HG03196 (cell line): ENCODE measurements at regions not wholly inside any gene's neighbourhood (a gene's known extent, or its start where the extent isn't known, plus 50 kb on each side); places are given as distances from the start of the nearest gene placed in this dataset.

Source experiments
- ATAC-seq: cut with Tn5 transposase; IDR thresholded peaks from one replicate; pipeline ENCODE4 v1.9.1; 2021; ENCODE audit not compliant: unreplicated experiment

DNA sequence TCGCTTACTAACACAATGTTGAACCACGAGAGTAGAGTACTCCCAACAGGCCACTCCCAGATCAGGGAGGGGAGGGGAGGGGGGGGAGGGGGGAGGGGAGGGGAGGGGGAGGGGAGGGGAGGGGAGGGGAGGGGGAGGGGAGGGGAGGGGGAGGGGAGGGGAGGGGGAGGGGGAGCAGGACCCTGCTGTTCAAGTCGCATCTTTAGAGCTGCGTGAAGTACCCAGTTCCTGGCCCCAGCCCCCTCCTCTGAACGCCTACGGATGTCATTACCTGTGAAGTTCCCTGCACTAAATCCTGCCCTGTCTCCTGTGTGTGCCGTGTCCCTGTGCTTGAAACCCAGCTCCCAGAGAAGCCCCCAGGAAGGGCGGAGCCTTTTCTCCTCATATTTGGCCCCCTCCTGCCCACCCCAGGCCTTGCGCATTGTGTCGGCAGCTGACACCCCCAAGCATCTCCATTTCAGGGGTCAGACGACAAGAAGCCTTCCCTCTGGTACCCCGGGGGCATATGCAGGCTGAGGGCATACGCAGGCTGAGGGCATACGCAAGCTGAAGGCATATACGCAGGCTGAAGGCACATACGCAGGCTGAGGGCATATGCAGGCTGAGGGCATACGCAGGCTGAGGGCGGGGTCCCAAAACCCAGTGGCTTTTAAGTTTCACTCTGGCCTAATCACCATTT is 330.2 kb downstream of the C16orf95 start:
- no peak for ATAC-seq

DNA sequence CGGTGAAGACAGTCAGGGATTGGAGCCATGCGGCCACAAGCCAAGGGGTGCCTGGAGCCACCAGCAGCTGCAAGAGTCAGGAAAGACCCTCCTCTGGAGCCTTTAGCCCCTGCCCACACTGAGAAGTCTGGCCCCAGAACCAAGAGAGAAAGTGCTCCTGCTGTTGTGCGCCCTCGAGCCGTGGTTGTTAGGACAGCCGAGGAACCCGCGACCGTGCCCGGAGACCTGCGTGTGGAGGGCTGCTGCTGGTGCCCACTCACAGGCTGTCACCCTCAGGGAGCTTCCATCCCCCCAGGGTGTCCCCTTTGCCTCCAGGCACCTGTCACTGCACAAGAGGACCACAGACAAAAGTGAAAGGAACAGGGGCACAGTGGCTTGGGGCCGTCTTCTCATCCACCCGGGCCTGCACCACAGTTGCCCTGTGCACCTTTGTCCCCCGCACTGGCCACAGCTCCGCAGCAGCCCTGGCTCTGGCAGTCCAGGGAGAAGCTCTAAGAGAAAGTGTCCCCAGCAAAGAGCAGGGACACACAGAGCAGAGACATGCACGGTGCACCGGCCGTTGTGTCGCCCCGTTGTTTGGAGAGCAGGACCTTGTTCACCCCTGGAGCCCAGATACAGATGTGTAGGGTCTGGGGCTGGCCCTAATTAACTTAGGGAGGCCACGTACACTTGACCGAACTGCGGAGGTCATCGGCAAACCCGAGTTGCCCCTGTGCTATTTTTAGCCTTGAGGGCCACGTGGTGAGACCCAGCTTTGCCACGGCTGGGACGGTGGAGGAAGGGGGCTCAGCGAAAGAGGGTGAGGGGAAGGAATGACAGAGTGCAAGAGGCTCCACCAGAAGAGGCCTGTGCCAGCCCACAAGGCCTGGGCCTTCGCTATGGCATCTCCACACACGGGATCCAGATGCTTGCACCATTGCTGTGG is 329.2 kb downstream of the C16orf95 start:
- ATAC-seq: no peak

DNA sequence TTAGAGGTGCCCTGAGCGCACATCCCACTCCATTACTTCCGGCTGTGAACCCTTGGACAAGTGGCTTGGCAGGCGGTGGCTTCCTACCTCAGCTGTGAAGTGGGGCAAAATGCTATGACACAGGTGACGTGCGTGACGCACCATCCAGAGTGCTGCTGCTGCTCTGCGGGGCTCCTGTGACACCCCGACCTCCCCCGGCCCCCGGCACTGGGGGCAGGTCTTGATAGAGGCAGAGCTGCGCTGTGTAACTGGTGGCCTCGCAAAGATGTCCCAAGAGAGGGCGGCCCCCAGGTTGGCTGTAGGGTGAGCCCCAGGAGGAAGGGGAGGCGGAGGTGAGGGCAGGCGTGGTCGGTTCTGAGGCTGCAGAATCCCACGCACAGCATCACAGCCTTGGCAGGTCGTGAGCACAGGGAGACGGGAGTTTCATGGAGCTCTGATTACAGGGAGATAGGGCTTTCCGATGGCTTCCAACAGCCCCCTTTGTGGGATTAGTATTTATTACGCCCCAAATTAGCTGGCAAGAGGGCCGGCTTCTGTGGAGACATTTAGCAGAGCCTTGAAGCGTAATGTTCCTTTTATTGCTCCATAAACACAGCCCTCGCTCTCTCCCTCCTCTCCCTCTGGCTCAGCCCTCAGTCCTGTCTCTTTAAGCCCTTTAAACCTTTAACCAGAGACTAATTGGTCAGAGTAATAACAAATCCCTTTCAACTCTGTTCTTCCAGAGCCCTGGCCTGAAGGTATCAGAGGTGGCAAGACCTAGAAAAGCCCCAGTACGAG is 328.1 kb downstream of the C16orf95 start:
- no peak for ATAC-seq

DNA sequence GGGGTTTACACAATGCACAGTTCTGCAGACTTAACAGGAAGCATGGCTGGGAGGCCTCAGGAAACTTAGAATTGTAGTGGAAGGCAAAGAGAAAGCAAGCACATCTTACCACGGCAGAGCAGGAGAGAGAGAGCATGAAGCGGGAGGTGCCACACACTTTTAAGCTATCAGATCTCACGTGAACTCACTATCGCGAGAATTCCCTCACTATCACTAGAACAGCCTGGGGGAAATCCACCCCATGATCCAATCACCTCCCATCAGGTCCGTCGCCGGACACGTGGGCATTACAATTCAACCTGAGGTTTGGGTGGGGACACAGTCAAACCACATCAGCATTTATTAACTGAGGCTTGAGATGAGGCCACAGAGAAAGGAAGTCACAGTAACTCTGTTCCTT is 326.7 kb downstream of the C16orf95 start:
- ATAC-seq: no peak

DNA sequence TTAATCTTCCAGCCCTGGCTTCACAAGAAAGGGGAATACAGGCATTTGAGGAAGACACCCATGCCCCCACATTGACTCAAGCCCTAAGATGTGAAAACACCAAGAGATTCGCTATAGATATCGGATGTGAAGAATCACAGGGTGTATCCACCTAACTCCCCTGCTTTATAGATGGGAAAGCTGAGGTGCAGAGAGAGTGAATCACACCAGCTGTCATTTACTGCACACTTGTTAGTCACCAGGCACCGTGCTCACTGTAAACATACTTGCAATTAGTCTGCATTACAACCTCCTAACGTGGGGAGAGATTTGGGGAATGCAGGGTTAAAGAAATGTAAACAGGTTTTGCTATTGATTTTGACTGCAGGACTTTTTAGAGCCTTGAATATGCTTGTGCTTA is 325.5 kb downstream of the C16orf95 start:
- ATAC-seq: no peak

DNA sequence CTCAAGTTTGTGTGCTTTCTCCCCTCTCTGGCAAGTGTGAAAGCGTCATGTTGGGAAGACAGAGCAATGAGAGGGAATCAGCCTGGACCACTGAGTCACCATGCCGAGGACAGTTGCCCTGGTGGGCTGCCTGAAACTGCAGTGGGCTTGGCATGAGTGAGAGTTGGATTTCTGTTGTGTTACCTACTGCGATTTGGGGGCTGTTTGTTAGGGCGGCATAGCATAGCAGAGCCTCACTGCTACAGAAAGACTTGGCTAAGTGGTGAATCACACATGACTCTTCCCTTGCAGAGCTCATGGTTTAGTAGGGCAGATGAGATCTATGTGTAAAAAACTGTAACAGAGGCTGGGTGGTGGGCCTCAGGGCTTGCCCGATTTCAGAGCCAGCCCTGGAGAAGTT is 324.6 kb downstream of the C16orf95 start:
- ATAC-seq: no peak

DNA sequence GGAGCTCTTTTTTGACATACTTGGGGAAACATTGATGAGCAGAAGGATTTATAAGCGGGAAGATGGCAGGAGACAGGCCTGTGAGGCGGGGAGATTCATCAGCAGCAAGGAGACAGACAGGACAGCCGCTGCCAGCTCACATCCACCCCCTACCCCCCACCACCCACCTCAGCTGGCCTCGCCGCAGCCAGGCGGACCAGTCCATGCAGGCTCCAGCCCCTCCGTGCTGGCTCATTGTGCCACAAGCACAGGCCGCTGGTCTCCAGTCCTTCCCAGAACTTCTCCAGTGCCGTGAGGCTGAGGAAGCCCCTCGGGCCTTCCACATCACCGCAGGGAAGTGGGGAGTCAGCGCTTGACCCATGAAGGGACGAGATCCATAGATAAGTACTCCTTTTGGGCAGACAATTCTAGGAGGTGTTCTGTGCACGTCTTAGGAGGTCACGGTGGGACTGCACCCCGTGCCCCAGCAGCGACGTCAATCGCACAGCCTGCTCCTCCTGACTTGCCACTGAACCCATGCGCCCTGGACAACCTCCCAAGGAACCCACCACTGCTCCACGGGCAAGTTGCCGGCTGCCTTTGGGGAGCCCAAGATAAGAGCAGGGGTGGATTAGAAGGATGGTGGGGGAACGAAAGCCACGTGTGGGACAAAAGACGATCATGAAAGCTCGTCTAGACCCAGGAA is 323.6 kb downstream of the C16orf95 start:
- ATAC-seq: no peak

DNA sequence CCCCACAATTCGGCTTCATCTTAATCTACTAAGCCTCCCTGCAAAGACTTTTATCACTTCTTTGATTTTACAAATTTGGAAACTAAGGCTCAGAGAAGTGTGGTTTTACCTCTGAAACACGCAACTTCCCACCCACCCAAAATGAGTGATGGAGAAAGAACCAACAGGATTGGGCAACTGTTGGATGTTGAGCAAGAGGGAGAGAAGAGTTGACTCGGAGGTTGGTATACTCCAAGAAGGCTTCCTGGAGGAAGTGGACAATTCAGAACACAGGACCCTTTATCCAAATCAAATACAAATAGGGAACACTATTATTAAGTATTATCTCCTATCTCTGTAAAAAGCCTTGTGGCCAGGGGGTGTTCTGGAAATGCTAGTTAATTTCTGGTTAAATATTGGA is 323.0 kb downstream of the C16orf95 start:
- no peak for ATAC-seq

DNA sequence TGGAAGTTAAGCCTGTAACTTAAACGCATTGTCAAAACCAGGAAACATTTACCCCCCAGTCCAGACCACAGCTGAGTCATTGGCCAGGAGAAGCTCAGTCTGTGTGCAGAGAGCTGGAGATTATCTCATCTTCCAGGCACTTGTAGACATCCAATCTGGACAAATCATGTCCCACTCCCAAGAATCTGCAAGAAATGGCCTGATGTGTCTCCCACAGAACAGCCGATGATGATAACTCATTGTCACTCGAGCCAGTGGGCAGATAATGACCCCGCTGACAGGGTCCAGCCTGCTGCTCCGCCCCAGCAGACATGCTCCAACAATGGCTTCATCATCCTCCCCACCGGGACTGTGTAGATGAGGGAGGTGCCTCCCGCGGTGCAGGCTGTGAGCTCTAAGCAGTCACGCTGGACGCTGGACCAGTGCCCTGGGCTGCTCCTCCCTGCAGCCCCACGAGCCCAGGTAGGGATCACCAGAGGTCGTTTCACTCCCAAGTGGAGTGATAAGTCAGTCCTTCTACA is 322.5 kb downstream of the C16orf95 start:
- ATAC-seq: no peak

DNA sequence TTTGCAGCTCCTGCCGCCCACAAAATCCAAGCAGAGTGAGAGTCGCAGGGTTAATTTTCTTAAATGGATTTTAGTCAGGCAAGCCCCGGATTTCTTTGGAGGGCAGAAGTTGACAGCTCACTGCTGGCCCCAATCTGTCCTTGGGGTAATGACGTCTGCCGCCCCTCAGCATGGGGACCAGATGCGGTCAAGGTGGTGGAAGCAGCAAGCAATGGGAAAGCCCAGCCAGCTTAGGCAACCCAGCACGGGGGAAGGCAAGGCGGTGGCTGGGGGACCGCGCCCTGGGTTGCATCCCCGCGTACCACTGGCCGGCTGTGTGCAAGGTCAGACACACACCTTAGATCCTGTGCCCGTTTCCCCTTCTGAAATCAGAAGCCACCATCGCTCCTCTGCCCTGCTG is 321.7 kb downstream of the C16orf95 start:
- ATAC-seq: no peak

DNA sequence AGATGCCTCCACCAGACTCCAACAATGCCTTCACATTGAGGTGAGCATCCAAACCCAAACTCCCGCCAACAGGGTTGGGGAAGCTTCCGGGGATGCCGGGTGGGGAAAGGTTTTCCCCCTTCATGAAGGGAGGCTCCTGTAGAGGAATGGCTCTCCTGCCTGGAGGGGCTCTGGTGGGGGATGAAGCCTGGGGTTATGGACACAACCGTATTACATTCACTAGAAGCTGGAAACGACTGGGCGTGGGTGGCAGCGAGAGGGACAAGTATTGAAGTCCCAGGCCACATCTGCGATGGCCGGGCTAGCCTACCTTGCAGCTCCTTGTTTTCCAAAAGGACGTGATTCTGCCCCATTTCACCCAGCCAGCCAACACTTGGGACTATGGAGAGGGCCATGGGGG is 321.1 kb downstream of the C16orf95 start:
- no peak for ATAC-seq

DNA sequence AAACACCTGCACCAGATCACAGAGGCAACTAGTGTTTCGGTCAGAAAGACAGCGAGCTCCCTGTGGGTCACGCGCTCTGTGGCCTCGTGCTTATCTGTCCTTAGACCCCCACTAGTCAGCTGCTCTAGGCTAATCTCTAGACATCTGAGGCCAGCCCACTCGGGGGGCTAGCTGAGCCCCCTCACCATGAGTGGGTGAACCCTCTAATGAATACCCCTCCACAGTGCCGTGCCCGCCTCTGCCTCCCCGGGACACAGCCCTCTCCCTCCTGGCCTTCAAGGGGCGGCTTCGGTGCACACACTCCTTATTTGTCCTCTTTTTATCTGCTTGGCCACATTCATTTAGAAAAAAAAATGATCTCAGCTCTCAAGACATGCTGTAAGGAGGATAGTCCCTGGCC is 320.1 kb downstream of the C16orf95 start:
- ATAC-seq: no peak

DNA sequence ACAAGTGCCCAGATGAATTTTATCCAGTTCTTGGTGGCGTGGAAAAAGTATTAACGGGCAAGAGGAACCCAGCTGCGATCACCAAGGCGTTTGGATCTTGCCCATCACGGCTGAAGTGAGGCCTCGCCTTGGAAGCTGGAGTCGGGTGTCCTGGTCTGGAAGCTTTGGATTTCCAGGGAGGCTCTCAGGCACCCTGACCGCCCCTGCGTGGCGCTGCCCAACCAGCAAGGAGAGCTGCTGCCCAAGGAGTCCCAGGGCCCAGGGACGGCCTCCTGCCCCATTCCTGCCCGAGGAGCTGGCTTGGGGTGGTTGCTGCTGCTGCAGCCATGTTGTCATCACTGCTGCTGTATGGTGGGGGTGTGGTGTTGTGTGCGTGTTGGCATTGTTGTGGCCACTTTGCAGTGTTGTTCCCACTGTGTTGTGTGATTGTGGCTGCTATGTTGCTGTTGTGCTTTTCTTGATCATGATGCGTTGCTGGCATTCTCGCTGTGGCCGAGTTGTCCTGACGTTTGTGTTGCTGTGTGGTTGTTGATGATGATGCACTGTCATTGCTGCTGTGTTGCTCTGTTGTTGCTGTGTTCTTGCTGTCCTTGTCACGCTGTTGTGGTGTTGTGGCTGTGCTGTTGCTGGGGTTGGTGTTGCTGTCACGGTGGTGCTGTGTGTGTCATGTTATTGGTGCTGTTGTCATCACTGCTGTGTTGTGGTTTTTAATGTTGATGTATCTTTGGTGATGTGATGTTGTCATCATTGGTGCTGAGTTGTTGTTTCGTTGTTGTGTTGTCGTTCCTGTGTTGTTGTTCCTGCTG is 318.8 kb downstream of the C16orf95 start:
- ATAC-seq: no peak

DNA sequence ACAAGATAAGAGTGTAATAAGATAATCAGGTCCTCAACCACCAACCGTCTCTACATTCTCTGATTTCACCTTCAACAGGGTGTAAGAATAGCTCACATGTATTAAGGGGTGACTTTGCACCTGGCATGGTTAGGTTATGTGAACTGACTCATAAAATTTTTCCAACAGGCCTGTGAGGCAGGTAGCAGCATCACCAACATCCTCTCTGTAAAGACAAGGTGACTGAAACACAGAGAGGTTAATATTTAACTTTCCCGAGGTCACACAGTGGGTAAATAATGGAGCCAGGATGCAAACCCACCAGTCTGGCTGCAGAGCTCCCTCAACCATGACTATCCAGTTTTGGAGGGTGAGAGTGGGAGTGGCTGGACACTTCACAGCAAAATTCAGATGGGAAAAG is 317.2 kb downstream of the C16orf95 start:
- no peak for ATAC-seq

DNA sequence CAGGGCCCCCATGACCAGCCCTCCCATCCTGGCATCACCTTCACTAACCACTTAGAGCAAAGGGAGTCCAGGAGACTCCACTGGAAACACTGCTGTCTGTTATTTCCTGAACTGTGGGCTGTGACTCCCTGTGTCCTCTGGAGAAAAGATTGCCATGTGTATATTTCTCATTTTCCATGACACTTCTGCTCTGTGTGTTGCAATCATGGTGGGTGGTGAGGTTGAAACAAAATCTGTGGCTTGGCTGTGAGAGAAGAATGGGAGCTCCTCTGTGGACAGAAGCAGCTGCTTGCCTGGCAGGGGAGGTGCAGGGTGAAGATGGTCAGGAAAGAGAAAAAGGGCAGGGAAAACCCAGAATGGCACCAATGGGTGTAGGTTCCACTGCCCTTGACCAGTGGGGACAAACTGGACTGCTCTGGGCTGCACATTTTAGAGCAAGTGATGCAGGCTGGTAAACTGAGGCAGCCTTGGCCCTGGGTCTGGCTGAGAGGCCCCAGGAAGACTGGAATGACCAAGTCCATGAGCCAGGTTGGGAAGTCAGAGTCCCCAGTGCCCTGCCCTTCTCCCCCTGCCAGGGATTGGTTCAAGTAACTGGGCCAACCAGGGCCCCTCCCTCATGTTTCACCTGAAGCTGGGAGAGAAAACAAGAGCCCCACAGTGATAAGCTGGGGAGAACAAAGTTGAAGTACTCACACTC is 314.3 kb downstream of the C16orf95 start:
- no peak for ATAC-seq

DNA sequence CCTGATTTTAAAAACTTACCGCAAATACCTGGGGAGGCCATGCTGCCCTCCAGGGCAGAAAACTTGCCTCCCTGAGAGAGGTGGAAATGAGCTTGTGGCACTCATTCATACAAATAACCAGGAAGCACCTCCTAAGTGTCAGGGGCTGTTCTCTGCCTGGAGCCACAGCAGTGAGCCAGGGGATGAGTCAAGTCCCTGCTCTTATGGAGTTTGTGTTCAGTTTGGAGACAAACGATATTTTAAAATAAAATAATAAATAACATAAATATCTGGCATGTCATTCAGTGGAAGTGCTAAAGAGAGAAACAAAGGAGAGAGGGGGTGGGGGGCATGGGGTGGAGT is 313.8 kb downstream of the C16orf95 start:
- no peak for ATAC-seq

DNA sequence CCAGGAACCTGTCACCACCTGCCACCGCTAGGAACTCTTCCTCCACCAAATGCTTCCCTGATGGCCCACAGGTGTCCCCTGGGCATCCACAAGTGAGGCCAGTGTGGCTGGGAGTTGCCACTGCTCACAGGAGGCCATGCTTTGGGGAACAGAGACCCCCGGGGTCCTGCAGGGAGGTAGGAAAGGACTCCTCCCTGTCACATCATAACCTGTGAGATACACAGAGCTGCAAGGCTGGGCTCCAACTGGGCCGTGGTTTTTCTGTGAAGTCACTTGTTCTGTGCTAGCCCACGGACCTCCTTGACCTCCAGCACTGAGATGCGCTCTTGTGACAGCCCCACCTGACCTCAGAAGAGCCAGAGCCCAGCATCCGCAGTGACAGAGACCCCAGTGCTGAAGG is 311.2 kb downstream of the C16orf95 start:
- ATAC-seq: no peak

DNA sequence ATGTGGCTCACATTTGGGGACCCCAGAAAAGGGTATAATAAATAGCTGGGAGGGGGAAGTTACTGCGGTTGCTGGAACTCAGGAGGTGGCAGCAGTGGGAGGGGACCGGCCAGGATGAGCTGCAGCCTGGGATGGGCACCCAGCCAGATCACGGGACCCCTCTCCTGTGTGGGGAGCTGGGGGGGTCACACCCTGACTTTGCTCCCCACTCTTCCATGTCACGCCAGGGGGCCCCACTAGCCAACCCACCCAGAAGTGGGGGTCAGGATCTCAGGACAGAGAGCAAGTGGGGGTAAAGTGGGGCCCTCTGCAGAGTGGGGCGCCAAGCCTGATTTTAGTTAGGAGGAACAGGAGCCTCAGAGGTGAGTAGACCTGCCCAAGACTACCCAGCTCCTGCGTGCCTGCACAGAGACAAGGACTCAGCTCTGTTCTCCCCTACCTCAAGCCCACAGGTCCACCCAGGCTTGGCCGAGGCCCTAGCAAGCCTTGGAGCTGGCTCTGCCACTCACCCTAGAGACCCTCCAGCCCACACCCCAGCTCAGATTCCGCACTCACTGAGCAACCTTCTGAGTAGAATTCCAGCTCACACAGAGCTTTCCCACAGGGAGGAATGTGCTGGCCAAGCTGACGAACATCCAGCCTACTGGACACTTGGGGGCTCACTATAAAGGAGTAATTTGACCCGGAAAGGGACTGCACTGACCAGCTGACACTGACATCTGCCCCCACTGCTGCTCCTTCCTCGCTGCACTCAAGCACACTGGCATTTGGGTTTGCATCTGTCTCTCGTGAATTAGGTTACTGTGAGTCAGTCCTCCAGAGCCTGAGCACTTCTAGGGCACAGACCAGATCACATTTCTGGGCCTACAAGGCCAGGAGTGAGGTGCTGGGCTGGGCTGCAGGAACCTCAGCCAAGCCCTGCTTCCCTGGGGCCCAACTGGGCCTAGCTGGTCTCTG is 310.1 kb downstream of the C16orf95 start:
- ATAC-seq: no peak
